Fibroblast of lung (primary cell): ENCODE measurements at regions not wholly inside any gene's neighbourhood (a gene's known extent, or its start where the extent isn't known, plus 50 kb on each side); places are given as distances from the start of the nearest gene placed in this dataset.

Source experiments
- CTCF ChIP-seq, 2 donors: IDR thresholded peaks in 1 of 2; conservative IDR thresholded peaks in 1 of 2; 1 replicate in 1 of 2; 2 replicates in 1 of 2; pipeline ENCODE4 v1.5.1; 2011 to 2012; ENCODE audit warnings: low read length in 2 of 2, control low read depth in 1 of 2, inconsistent platforms in 1 of 2, low read depth in 1 of 2, mild to moderate bottlenecking in 1 of 2
- EZH2 ChIP-seq: IDR thresholded peaks from 2 replicates; pipeline ENCODE4 v1.5.1; 2012; ENCODE audit warnings: low read length, control low read depth, mild to moderate bottlenecking; ENCODE audit errors: missing control alignments

DNA sequence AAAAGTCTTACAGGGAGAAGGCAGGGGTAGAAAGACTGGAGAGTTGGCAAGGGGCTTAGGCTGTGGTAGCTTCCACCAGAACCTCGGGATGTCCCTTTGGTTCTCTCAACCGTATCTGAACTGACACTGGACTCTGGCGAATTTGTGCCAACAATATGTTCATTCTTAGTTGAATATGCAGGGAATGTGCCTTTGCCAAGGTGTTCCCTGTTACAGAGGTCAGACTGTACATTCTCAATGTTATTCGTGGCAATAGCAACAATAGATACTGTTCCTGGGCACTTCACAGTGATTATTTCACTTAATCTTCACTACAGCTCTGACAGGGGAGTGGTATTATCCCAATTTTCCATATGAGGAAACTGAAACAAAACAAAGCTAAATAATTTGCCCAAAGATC lies 51.5 kb upstream of the RAB3GAP2 start:
- TF ChIP-seq CTCF (conservative IDR thresholded peaks at IDR 0.05 in 1 of 2, IDR thresholded peaks at IDR 0.05 in 1 of 2; ENCODE audit: low read depth in 1 of 2, low read length in 2 of 2) (no peak), EZH2 (no peak)
